C4-2B (cell line): ENCODE measurements at regions not wholly inside any gene's neighbourhood (a gene's known extent, or its start where the extent isn't known, plus 50 kb on each side); places are given as distances from the start of the nearest gene placed in this dataset.

Experiments used
- ZFX ChIP-seq: fragments of 450-650 bp; IDR thresholded peaks from 2 replicates; pipeline ENCODE4 v1.6.1; 2017
- TF ChIP-seq, protein P1 (sequence below): fragments of 450-650 bp; conservative IDR thresholded peaks from 2 replicates; pipeline ENCODE4 v1.5.1; 2017; ENCODE audit warnings: mild to moderate bottlenecking

DNA sequence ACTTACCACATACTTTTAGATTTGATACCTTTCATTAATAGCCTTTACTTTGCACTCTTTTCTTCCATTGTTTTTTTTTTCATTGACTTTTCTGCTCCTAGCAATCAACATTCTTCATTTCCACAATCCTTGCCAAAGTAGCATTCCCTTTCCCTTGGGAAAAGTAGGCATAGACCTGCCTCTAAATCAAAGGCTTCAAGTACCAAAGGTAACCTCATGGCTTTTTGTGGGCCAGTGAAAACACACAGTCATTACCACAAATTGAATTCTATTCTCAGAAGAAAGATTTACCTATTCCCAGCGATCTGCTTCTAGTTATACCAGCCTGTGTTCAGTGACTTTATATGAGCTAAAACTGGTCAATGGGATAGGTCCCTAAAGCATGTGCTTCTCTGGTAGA lies 109.2 kb downstream of the SOCS6 start:
- TF ChIP-seq, protein P1, sequence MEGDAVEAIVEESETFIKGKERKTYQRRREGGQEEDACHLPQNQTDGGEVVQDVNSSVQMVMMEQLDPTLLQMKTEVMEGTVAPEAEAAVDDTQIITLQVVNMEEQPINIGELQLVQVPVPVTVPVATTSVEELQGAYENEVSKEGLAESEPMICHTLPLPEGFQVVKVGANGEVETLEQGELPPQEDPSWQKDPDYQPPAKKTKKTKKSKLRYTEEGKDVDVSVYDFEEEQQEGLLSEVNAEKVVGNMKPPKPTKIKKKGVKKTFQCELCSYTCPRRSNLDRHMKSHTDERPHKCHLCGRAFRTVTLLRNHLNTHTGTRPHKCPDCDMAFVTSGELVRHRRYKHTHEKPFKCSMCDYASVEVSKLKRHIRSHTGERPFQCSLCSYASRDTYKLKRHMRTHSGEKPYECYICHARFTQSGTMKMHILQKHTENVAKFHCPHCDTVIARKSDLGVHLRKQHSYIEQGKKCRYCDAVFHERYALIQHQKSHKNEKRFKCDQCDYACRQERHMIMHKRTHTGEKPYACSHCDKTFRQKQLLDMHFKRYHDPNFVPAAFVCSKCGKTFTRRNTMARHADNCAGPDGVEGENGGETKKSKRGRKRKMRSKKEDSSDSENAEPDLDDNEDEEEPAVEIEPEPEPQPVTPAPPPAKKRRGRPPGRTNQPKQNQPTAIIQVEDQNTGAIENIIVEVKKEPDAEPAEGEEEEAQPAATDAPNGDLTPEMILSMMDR = no peak
- TF ChIP-seq ZFX = no peak
